MM.1S (cell line): ENCODE measurements at regions not wholly inside any gene's neighbourhood (a gene's known extent, or its start where the extent isn't known, plus 50 kb on each side); places are given as distances from the start of the nearest gene placed in this dataset.

Source experiments
- CTCF ChIP-seq: fragments of 300-600 bp; sonication (generic); IDR thresholded peaks from 2 replicates; pipeline ENCODE4 v1.5.1; 2016; ENCODE audit warnings: antibody characterized with exemption, low read length, mixed read lengths
- EZH2 ChIP-seq: fragments of 300-600 bp; sonication (generic); optimal IDR thresholded peaks from 2 replicates; pipeline ENCODE3; 2017; ENCODE audit warnings: low read depth, mild to moderate bottlenecking, antibody characterized with exemption, low read length, mixed read lengths

GRCh38 chr20:48414786-48415185 is 413.0 kb downstream of the PREX1 start:
- TF ChIP-seq CTCF (no peak), EZH2 (no peak)
